B cell (primary cell): ENCODE measurements at regions not wholly inside any gene's neighbourhood (a gene's known extent, or its start where the extent isn't known, plus 50 kb on each side); places are given as distances from the start of the nearest gene placed in this dataset.

Experiments
- CTCF ChIP-seq: fragments of 200-600 bp; IDR thresholded peaks from one replicate; pipeline ENCODE4 v1.8.0; 2022; ENCODE audit warnings: antibody characterized with exemption, mild to moderate bottlenecking
- EZH2 ChIP-seq: IDR thresholded peaks from 2 replicates; pipeline ENCODE4 v1.6.1; 2012; ENCODE audit warnings: borderline replicate concordance, low read depth, mild to moderate bottlenecking, moderate library complexity, low read length; ENCODE audit not compliant: insufficient read depth, poor library complexity, severe bottlenecking

- no peak for TF ChIP-seq EZH2
- no peak for TF ChIP-seq CTCF
Observed at GRCh38 chr4:164623099-164623498, 130.8 kb upstream of the SMIM31 start.
